Keratinocyte (primary cell): ENCODE measurements at regions not wholly inside any gene's neighbourhood (a gene's known extent, or its start where the extent isn't known, plus 50 kb on each side); places are given as distances from the start of the nearest gene placed in this dataset.

ENCODE experiments used
- DNase-seq: peaks from one replicate; pipeline ENCODE4 v3.0.0-alpha.2; 2011; ENCODE audit warnings: low read depth, missing footprints, low spot score
- FAIRE-seq: peaks from 2 replicates; lab custom pipeline; 2011; peaks lifted over from hg19 to GRCh38; lab: Jason Lieb, UNC
- H2AFZ ChIP-seq: 2 replicates; pipeline ENCODE4 v1.6.0; 2012; ENCODE audit warnings: low read length, control low read depth, inconsistent platforms; ENCODE audit not compliant: control insufficient read depth
- H3K27ac ChIP-seq: 2 replicates; pipeline ENCODE4 v1.5.1; 2011; ENCODE audit warnings: low read length; ENCODE audit not compliant: control insufficient read depth, insufficient read depth
- H3K27me3 ChIP-seq: 3 replicates; pipeline ENCODE4 v1.6.0; 2011; ENCODE audit warnings: low read length; ENCODE audit not compliant: control insufficient read depth, insufficient read depth; ENCODE audit errors: extremely low read depth
- H3K36me3 ChIP-seq, 2 experiments: 2 replicates in 1 of 2; 3 replicates in 1 of 2; pipeline ENCODE4 v1.5.1; 2011; ENCODE audit warnings: low read length in 2 of 2, mild to moderate bottlenecking in 1 of 2; ENCODE audit not compliant: control insufficient read depth in 2 of 2, insufficient read depth in 2 of 2; ENCODE audit errors: extremely low read depth in 1 of 2
- H3K4me1 ChIP-seq: 3 replicates; pipeline ENCODE4 v1.5.1; 2011; ENCODE audit warnings: low read length; ENCODE audit not compliant: control insufficient read depth, insufficient read depth; ENCODE audit errors: extremely low read depth
- H3K4me2 ChIP-seq: 3 replicates; pipeline ENCODE4 v1.6.0; 2011; ENCODE audit warnings: low read depth, low read length; ENCODE audit not compliant: control insufficient read depth, insufficient read depth; ENCODE audit errors: extremely low read depth
- H3K4me3 ChIP-seq, 3 experiments: fragments of 200-600 bp in 1 of 3; sonication (generic) in 1 of 3; 2 replicates in 2 of 3; 3 replicates in 1 of 3; pipeline ENCODE4 v1.5.1; 2011 to 2016; ENCODE audit warnings: low read length in 3 of 3, mild to moderate bottlenecking in 3 of 3, control low read depth in 2 of 3, inconsistent platforms in 1 of 3, low read depth in 1 of 3, mixed read lengths in 1 of 3, mixed run types in 1 of 3, moderate library complexity in 1 of 3; ENCODE audit not compliant: control insufficient read depth in 2 of 3, insufficient read depth in 2 of 3; ENCODE audit errors: extremely low read depth in 1 of 3
- H3K79me2 ChIP-seq: 2 replicates; pipeline ENCODE4 v1.6.0; 2012; ENCODE audit warnings: low read length; ENCODE audit not compliant: control insufficient read depth, insufficient read depth
- H3K9ac ChIP-seq: 3 replicates; pipeline ENCODE4 v1.6.0; 2011; ENCODE audit warnings: low read length; ENCODE audit not compliant: control insufficient read depth, insufficient read depth; ENCODE audit errors: extremely low read depth
- H3K9me1 ChIP-seq: 3 replicates; pipeline ENCODE4 v1.6.0; 2011; ENCODE audit warnings: low read length; ENCODE audit not compliant: control insufficient read depth, insufficient read depth; ENCODE audit errors: extremely low read depth
- H3K9me3 ChIP-seq: 2 replicates; pipeline ENCODE4 v1.5.1; 2012; ENCODE audit warnings: low read depth, low read length; ENCODE audit not compliant: control insufficient read depth
- H4K20me1 ChIP-seq: 3 replicates; pipeline ENCODE4 v1.6.0; 2011; ENCODE audit warnings: low read length; ENCODE audit not compliant: control insufficient read depth, insufficient read depth; ENCODE audit errors: extremely low read depth
- EZH2 ChIP-seq: IDR thresholded peaks from one replicate; pipeline ENCODE4 v1.6.1; 2012; ENCODE audit warnings: inconsistent platforms, mild to moderate bottlenecking, low read length, moderate library complexity
- dilution Hi-C: fragments of 300-500 bp; cut with MboI; formaldehyde crosslinking; loops from one replicate; pipeline ENCODE4 v1.7.0; 2020; ENCODE audit warnings: low sequenced_read_pairs; ENCODE audit not compliant: extremely low pct_ligation_motif_present
- TF ChIP-seq, protein P1 (sequence below), 3 experiments: IDR thresholded peaks in 1 of 3; conservative IDR thresholded peaks in 1 of 3; optimal IDR thresholded peaks in 1 of 3; 2 replicates in 2 of 3; 3 replicates in 1 of 3; pipeline versions ENCODE3 to v1.5.1; 2011; ENCODE audit warnings: low read length in 3 of 3, mild to moderate bottlenecking in 3 of 3, moderate library complexity in 2 of 3, control low read depth in 1 of 3, inconsistent platforms in 1 of 3; ENCODE audit not compliant: insufficient read depth in 2 of 3; ENCODE audit errors: extremely low read depth in 1 of 3

DNA sequence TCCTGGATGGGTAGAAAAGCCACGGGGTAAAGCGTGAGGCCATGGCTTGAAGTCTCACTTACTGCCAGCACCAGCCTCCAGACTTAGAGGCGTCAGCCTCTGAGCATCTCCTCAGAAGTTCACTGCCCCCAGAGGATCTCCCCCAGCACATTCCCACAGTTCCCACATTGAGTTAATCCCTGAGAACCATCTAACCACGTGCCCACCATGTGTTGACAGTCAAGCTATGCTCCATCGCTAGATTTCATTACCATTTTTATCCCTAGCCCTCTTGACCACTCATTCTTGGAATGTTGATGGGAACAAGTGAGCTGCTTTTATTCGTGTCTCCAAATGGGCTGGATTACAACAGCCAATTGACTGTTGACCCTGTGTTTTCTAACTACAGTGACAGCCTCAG lies 283.3 kb upstream of the IRX1 start:
- dilution Hi-C loops, result no loop called here
- Histone ChIP-seq H3K4me2 (no peak overlapping the region), H3K79me2 (no peaks in the 10 kb centered on the region), H3K27me3 (no peaks in the 10 kb centered on the region), H3K36me3 (no peaks in the 10 kb centered on the region), H3K4me1 (peaks cover 41% of the 10 kb centered on the region), H4K20me1 (no peaks in the 10 kb centered on the region), H2AFZ (no peak overlapping the region), H3K4me3 (no peak overlapping the region), H3K27ac (peak overlapping the region; percentile 98), H3K9me3 (peaks cover 9% of the 10 kb centered on the region), H3K9ac (peak overlapping the region; percentile 89), H3K9me1 (no peaks in the 10 kb centered on the region)
- DNase-seq (no peak), FAIRE-seq (no peak)
- TF ChIP-seq, protein P1, sequence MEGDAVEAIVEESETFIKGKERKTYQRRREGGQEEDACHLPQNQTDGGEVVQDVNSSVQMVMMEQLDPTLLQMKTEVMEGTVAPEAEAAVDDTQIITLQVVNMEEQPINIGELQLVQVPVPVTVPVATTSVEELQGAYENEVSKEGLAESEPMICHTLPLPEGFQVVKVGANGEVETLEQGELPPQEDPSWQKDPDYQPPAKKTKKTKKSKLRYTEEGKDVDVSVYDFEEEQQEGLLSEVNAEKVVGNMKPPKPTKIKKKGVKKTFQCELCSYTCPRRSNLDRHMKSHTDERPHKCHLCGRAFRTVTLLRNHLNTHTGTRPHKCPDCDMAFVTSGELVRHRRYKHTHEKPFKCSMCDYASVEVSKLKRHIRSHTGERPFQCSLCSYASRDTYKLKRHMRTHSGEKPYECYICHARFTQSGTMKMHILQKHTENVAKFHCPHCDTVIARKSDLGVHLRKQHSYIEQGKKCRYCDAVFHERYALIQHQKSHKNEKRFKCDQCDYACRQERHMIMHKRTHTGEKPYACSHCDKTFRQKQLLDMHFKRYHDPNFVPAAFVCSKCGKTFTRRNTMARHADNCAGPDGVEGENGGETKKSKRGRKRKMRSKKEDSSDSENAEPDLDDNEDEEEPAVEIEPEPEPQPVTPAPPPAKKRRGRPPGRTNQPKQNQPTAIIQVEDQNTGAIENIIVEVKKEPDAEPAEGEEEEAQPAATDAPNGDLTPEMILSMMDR (optimal IDR thresholded peaks at IDR 0.05 in 1 of 3, IDR thresholded peaks at IDR 0.05 in 1 of 3, conservative IDR thresholded peaks at IDR 0.05 in 1 of 3; ENCODE audit: extremely low read depth in 1 of 3, insufficient read depth in 2 of 3, low read length in 3 of 3), result no peak
- no peak for TF ChIP-seq EZH2

DNA sequence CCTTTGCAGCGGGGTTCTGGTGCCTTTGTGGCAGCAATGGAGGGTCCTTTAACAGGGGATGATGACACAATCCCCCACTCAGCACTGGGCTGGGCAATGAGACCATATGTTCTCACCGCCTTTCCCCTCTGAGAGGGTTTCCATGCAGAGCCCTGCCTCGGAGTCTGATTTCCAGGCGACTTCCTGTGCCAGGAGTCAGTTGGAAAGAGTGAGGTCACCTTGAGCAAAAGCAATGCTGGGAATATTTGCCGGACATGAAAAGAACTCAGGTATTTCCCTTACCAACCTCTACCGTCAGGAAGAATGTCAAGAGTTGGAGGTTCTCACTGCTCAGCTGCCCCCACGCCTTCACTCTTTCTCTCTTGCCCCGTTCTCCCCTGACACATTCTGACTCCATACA lies 284.2 kb upstream of the IRX1 start:
- Histone ChIP-seq H3K36me3 (no peaks in the 10 kb centered on the region), H3K9me1 (no peaks in the 10 kb centered on the region), H3K79me2 (no peaks in the 10 kb centered on the region), H4K20me1 (no peaks in the 10 kb centered on the region), H3K4me1 (peaks cover 41% of the 10 kb centered on the region), H3K4me3 (peak overlapping the region in 2 of 3 experiments; percentile 49 to 53), H3K4me2 (peak overlapping the region; percentile 93), H3K27me3 (no peaks in the 10 kb centered on the region), H3K9ac (peak overlapping the region; percentile 89), H3K9me3 (peaks cover 9% of the 10 kb centered on the region), H2AFZ (peak overlapping the region; percentile 41), H3K27ac (peak overlapping the region; percentile 98)
- no peak for TF ChIP-seq EZH2
- TF ChIP-seq, protein P1 (optimal IDR thresholded peaks at IDR 0.05 in 1 of 3, IDR thresholded peaks at IDR 0.05 in 1 of 3, conservative IDR thresholded peaks at IDR 0.05 in 1 of 3; ENCODE audit: extremely low read depth in 1 of 3, insufficient read depth in 2 of 3, low read length in 3 of 3), result no peak
- dilution Hi-C loops, result no loop called here
- no peak for FAIRE-seq
- no peak for DNase-seq
